ENCODE measurements at regions not wholly inside any gene's neighbourhood (a gene's known extent, or its start where the extent isn't known, plus 50 kb on each side); places are given as distances from the start of the nearest gene placed in this dataset.

DNA sequence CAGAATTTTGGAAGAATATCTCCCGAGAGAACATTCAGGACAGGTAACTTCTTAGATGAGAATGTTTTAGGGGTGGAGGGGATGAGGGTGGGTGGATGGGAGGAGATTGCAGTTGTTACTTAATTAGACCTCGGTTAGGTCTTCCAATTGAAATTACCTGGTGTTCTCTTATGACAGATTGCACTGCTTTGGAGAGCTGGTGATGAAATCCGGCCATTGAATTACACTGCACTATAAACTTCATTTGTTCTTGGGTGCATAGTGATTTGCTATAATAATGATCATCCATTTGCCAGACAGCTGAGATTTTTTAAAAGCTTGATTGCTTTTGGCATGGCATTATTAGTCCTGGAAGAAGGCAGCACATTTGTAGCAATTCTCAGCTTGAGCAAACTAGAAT, 427.6 kb downstream of the GBA3 start:
- Histone ChIP-seq H3K79me2 (ENCODE audit: insufficient read depth, low read length) (no peaks in the 10 kb centered on the region), H2BK120ac (ENCODE audit: low read depth, low read length, poor library complexity, severe bottlenecking) (no peak overlapping the region), H3K79me1 (ENCODE audit: insufficient read depth, low read depth, low read length, poor library complexity, severe bottlenecking) (no peaks in the 10 kb centered on the region), H3K18ac (ENCODE audit: insufficient read length, low read depth, low read length) (no peak overlapping the region), H3K27ac (ENCODE audit: insufficient read length, low read depth, low read length) (no peak overlapping the region), H4K20me1 (ENCODE audit: control insufficient read depth, insufficient read depth, insufficient read length) (no peaks in the 10 kb centered on the region), H3K14ac (ENCODE audit: insufficient read depth, low read length) (no peak overlapping the region), H3K23ac (ENCODE audit: insufficient read length, low read depth, low read length) (no peak overlapping the region), H2AFZ (ENCODE audit: low read length) (no peak overlapping the region), H3K9ac (ENCODE audit: extremely low read depth, insufficient read length, low read length) (no peak overlapping the region), H4K91ac (ENCODE audit: insufficient read length, low read depth, low read length) (no peak overlapping the region), H3K4me2 (ENCODE audit: insufficient read depth, insufficient read length, low read length) (no peak overlapping the region), H2BK20ac (ENCODE audit: low read depth, low read length, poor library complexity, severe bottlenecking) (no peak overlapping the region), H3T11ph (ENCODE audit: low read length) (no peak overlapping the region), H4K8ac (replicated peaks; ENCODE audit: insufficient read length, low read depth, low read length) (no peak overlapping the region), H3K4me1 (ENCODE audit: insufficient read depth, low read length) (no peaks in the 10 kb centered on the region), H4K5ac (ENCODE audit: insufficient read length, low read depth, low read length) (no peak overlapping the region), H3K9me3 (ENCODE audit: control insufficient read depth, low read depth, low read length) (no peaks in the 10 kb centered on the region), H3K4ac (ENCODE audit: low read depth, low read length) (no peak overlapping the region), H3K23me2 (ENCODE audit: insufficient read length, low read depth, low read length, poor library complexity, severe bottlenecking) (no peaks in the 10 kb centered on the region), H2BK12ac (ENCODE audit: insufficient read length, low read depth, low read length) (no peak overlapping the region), H2AK5ac (ENCODE audit: insufficient read length, low read length) (no peak overlapping the region), H3K27me3 (ENCODE audit: insufficient read depth, low read length) (no peaks in the 10 kb centered on the region), H3K56ac (ENCODE audit: insufficient read length, low read depth, low read length) (no peak overlapping the region), H2BK15ac (ENCODE audit: low read depth, low read length) (no peak overlapping the region), H2BK5ac (ENCODE audit: insufficient read length, low read length) (no peak overlapping the region)
- H3K27me3 Mint-ChIP-seq (ENCODE audit: low read depth), result peaks cover 21% of the 10 kb centered on the region
- H3K9me3 Mint-ChIP-seq, result peaks cover 0 to 4% of the 10 kb centered on the region in 2 experiments; a peak in 1 of 5 replicates
- no peak for TF ChIP-seq CTCF (conservative IDR thresholded peaks at IDR 0.05)
- H3K4me1 Mint-ChIP-seq, result peaks cover 4 to 5% of the 10 kb centered on the region in 2 experiments; a peak in 3 of 4 replicates
- H3K27ac Mint-ChIP-seq, result no peak overlapping the region
- H3K36me3 Mint-ChIP-seq (ENCODE audit: insufficient read depth in 1 of 3, low read depth in 3 of 3), result 0 out of 7 replicates have a peak, but pooled peaks cover 0 to 3% (median 0%) of the 10 kb centered on the region in 3 experiments
- DNase-seq, result no peak
- WGBS (ENCODE audit: extremely low coverage, insufficient read length, low lambda C conversion rate), result no CpG with 5 or more reads among the region's 3 CpGs
- H3K4me3 Mint-ChIP-seq, result no peak overlapping the region
